Kasumi-1 (cell line): ENCODE measurements at regions not wholly inside any gene's neighbourhood (a gene's known extent, or its start where the extent isn't known, plus 50 kb on each side); places are given as distances from the start of the nearest gene placed in this dataset.
"Not testable (repeated sequence)": the region's sequence is repeated elsewhere in the genome, so short reads cannot be mapped to it uniquely, and the experiment has no call there.

ENCODE experiments used
- DNase-seq, 2 experiments: peaks; one replicate each; lab custom pipeline; 2025; lab: John Stamatoyannopoulos, UW

DNA sequence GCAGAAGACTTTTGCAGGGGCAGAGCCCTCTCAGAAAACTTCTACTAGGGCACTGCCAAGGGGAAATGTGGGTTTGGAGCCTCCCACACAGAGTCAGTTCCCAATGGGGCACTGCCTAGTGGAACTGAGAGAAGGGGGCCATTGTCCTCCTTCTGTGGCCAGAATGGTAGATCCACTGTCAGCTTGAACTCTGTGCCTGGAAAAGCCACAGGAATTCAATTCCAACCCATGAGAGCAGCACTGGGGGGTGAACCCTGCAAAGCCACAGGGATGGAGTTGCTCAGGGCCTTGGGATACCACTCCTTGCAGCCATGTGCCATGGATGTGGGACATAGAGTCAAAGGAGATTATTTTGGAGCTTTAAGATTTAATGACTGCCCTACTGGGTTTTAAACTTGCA is 262.2 kb upstream of the SEMA3C start:
- DNase-seq = no peak

DNA sequence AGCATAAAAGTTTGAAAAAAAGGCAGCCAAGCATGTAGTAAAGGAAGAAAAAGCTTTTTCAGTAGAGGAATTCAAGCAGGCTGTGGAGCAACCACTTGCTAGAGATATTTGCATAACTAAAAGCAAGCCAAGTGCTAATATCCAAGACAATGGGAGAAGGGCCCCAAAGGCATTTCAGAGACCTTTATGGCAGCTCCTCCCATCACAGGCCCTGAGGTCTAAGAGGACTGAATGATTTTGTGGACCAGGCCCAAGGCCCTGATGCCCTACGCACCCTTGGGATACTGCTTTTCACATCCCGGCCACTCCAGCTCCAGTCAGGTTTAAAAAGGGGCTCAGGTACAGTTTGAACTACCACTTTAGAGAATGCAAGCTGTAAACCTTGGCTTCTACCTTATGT is 261.7 kb upstream of the SEMA3C start:
- DNase-seq = no peak

DNA sequence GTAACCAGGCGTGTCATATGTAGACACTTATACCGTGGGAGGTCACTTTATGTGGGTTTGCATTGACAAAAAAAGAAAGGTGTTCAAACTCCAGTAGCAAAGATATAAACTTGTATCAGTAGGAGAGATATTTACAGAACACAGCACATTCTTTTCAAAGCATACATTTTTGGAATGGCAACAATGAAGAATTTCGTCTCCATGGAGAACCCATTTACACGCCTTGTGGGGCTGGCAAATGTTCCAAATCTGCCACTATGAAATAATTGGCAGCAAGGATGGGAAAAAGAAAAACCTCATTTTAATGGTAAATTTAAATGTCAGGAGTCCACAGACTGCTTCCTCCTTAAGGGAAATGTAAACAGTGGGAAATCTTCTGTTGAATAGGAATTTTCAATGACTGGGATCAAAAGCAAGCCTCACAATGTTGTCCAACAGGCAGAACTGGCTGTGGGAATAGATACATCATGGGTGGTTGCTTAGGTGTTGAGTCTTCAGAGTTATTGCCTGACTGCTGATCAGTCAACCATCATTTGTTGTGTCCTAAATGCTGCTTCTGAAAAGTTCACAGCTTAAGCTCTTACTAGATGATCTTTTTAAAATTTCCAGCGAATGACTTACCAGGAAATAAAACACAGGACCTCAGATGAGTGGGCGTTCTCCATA is 256.6 kb upstream of the SEMA3C start:
- DNase-seq = no peak

DNA sequence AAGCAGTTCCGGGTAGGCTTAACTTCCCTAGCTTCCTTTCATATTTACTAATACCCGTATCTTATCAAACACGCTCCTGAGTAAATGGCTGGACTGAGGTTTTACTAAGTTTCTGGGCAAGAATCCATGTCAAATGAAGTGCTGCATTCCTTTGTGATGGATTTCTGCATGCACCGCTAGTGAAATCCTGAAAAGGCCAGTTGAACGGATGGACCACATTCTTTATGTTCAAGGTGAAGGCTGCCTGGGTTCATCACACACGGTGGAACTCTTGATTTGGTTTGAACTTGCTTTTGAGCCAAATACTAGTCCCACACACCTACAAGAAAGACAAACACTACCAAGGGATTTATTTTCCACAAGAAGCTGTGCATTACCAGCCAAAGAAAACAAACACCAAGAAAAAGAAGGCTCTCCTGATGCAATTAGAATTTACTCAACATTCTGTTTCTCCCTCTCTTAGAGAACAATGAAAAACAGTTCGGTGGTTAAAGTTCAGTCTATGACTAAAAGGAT is 255.0 kb upstream of the SEMA3C start:
- DNase-seq = no peak

DNA sequence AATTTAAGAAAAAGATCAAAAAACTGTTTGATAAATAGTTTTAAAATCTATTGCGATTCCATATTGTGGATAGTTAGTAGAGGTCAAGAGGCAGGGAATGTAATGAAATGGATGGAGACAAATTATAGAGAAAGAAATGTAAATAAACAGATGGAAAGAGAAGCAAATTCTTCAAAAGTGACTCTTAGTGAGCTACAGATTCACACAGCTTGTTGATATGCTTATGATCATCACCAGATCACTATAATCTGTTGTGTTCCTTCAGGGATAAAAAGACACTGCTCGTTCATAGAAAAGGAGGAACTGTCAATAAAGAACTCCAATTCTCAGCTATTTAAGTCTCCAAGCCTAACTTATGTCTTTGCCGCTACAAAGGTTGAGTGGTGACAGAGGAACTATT is 251.4 kb upstream of the SEMA3C start:
- no peak for DNase-seq

DNA sequence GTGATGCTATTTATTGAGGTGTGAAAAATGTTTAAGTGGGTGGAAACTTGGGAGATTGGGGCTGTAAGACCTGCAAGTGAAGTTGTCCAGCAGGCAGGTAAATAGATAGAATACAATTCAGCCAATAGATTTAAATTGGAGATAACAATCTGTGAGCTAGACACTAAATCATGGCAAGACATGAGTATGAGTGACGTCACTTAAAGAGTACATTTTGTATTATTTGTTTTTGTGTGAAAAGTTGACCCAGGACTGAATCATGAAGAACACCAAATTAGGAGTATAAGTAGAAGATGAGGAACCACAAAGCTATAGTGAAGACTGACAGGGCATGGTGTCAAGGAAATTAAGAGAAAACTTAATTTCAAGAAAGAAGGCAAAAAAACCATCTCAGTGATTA is 249.1 kb upstream of the SEMA3C start:
- DNase-seq = no peak

DNA sequence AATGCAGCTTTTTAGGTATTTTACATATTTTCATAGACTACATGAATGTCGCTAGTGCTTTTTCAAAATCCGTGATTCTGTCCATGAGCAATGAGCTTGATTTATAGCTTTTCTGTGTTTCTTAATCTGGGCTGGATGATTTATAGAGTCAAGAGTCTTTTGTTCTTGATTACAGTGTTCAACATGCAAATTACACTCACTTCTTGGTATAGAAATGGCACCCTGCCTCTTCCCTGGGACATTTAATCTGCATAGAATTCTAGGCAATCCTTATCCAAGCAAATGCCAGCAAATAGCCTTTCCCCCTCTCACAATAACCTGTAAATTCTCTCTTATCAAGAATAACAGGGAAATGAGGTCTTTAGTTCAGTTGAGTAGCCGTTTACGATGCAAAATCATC is 246.2 kb upstream of the SEMA3C start:
- no peak for DNase-seq

DNA sequence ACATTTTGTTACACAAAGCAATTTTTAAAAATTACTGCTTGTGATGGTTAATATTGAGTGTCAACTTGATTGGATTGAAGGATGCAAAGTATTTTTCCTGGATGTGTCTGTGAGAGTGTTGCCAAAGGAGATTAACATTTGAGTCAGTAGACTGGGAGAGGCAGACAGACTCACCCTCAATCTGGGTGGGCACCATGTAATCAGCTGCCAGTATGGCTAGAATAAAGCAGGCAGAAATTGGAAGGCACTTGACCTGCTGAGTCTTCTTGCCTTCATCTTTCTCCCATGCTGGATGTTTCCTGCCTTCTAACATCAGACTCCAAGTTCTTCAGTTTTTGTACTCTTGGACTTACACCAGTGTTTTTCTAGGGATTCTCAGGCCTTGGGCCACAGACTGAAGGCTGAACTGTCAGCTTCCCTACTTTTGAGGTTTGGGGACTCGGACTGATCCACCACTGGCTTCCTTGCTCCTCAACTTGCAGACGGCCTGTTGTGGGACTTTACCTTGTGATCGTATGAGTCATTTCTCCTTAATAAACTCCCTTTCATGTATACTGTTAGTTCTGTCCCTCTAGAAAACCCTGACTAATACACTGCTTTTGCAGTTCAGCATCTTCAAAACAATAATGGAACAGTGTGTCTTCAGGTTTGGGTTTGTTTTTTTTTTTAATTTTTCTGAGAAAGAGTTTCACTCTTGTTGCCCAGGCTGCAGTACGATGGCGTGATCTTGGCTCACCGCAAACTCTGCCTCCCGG is 244.1 kb upstream of the SEMA3C start:
- DNase-seq = no peak

DNA sequence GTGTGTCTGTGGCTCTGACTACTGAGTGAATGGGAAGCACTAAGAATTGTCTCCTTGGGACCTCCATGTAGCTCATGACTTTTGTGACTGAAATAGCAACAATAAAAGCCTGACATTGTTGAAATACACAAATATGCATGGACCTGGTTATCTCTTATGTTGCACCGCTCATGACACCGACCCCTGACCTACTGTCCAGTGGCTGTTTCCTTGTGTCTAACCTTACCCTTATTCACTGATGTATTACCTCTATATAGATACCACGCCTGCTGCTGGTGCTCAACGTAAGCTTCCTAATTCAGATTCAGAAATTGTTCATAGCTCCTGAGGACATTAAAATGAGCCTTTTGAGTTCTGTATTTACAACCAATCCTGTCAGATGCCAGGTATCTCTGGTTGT is 243.4 kb upstream of the SEMA3C start:
- no peak for DNase-seq

DNA sequence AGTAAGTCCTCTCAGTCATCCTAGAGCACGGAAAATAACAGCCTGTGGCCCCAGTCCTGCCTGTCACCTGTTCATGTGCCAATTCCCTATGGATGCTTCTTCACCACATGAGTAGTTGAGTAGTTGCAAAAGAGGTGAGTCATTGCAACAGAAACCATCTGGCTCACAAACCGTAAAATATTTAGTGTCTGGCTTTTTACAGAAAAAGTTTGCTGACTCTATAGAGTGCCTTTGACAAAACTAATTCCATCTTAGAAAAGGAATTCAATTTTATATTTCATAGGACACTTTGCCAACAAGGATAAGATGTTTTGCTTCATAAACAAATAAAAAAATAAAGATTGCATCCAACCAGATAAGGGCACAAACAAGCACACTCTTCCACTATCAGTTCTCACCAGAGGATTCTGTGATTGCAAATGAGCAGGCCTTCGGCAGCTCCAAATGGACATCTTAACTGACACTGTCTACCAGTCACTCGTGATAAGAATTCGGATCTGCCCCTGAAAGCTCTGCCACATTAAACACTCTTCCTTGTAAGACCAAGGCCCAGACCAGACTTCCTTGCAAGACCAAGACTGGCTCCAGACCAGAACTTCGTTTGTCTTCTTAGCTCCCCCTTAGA is 242.7 kb upstream of the SEMA3C start:
- DNase-seq = peak in 1 of 2 experiments; percentile 12

DNA sequence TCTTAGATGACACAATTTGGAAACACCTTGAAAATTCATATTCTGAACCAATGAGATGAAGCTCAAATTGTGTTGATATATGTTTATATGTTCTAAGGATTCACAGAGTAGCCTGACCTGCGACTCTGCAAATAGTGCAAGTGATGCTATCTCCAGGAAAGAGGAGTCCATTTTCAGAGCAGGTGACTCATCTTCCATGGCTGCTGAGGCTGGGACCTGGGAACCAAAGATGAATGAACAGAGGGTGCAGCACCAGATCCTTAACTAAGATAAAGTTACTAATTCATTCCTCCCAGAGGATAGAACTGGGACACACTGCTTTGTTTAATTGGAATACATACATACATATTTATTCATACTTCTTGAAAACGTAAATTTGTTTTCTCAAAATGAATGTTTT is 240.6 kb upstream of the SEMA3C start:
- DNase-seq = no peak

DNA sequence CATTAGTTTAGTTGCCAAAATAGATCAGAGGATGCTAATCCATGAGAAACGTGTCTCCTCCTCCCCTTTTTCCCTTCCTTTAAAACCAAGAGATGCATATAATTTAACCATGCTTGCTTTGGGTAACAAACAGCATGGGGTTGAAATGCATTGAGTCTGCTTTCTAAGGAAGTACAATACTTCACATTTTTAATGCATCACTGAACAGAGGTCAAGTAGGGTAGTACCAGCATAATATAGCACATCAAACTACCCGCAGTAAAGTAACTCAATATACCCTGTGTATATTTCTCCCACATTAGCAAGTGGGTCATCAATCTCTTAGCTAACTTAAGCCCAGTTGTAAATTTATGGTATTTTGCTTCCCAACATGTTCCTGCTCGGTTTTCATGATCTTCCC is 239.3 kb upstream of the SEMA3C start:
- DNase-seq = no peak

DNA sequence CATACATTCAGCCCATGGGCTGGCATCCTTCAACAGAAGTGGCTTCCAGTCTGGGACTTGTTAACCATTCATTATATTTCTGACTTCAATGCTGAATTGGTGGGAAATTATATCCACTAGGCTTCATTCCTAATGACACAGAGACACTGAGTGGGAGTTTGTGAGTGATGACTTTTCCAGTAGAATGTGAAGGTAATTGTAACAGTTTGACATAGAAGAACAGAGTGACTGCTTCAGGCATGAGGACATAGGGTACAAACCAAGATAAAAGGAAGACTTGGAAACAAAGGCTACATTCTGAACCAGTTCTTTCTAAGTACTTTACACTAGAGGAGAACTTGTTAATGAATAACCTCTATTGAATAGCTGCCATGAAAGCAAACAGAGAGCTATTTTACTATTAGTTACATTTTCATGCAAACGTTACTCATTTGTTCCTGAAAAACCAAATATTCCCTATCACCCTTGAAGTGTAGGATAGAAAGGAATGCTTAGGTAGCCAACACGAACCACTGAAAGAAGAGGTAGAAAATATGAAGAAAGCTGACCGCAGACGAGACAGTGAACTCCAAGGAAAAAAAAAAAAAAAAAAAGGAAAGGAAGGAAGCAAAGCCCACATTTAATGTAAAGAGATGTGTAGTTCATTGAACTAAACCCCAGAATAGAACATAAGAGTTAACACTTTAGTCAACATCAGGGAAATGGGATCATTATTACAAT is 237.0 kb upstream of the SEMA3C start:
- no peak for DNase-seq

DNA sequence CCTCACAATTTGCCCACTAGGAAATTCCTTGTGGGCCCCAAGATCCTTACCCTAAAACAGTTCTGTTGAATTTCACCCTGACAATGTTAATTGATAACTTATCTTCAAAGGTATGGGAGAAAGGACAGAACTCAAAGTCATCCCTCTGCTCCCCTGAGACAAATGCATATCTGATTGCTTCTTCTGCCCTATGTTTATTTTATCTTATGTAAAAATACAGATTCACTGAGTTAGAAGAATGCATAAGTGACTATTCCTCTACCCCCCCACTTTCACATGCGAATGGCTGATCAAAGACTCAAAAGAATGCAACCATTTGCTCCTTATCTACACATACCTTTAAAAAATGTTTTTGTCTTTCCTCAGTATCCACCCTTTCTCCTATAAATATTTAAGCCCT is 235.7 kb upstream of the SEMA3C start:
- DNase-seq = no peak

DNA sequence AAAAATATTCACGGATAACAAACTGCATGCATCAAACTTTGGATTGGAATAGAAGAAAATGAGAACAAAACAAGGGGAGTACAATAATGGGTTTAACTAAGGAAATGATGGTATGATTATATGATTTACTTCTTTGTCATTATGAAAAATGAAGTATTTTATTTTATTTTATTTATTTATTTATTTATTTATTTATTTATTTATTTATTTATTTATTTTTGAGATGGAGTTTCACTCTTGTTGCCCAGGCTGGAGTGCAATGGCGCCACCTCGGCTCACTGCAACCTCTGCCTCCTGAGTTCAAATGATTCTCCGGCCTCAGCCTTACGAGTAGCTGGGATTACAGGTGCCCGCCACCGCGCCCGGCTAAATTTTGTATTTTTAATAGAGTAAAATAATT is 234.1 kb upstream of the SEMA3C start:
- DNase-seq = not testable (repeated sequence)

DNA sequence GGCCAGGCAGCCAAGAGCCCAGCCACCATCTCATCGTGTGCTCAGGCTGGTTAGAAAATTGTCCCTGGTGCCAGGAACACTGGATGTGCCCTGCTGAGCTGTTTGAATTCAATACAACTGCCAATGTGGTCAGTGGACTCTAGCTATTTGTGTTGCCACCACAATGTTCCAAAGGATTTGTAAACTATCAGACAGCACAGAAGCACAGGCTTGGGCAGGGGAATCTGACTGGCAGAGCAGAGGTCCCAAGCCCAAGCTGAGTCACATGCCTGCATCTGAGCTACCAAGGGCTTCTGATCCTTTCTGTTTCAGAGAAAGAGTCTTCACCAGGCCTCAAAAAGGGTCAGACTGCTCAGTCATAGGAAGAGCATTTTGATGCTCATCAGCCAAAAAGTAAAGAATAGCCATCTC is 232.1 kb upstream of the SEMA3C start:
- no peak for DNase-seq

DNA sequence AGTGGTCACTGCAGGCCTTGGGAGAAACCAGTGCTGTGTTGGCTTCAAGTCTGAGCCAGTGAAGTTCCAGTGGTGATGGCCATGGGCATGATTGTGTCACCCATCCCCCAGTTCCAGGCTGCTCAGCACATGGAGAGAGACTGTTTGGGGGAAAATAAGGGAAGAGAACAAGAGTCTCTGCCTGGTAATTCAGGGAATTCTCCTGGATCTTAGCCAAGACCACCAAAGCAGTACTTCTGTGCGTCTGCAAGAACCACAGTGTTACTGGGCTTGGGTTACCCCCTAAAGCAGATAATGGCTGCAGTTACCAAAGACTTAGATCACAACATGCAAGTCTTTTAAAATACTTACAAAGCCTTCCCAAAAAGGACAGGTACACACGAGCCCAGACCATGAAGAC is 225.0 kb upstream of the SEMA3C start:
- DNase-seq = no peak

DNA sequence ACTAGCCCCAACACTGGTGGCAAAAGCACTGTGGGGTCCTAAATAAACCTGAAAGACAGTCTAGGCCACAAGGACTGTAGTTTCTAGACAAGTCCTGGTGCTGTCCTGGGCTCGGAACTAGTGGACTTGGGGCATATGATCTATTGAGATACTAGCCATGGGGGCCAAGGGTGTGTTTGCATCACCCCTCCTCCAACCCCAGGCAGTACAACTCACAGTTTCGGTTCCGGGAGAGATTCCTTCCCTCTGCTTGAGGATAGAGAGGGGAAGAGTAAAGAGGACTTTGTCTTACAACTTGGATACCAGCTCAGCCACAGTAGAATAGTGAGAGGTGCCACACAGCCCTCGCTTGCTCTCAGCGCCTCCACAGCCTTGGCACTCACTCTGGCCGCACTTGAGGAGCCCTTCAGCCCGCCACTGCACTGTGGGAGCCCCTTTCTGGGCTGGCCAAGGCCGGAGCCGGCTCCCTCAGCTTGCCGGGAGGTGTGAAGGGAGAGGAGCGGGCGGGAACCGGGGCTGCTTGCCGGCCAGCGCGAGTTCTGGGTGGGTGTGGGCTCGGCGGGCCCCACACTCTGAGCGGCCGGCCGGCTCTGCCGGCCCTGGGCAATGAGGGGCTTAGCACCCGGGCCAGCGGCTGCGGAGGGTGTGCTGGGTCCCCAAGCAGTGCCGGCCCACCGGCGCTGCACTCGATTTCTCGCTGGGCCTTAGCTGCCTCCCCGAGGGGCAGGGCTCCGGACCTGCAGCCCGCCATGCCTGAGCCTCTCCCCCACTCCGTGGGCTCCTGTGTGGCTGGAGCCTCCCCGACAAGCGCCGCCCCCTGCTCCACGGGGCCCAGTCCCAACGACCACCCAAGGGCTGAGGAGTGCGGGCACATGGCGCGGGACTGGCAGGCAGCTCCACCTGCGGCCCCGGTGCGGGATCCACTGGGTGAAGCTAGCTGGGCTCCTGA is 222.7 kb upstream of the SEMA3C start:
- DNase-seq = not testable (repeated sequence)

DNA sequence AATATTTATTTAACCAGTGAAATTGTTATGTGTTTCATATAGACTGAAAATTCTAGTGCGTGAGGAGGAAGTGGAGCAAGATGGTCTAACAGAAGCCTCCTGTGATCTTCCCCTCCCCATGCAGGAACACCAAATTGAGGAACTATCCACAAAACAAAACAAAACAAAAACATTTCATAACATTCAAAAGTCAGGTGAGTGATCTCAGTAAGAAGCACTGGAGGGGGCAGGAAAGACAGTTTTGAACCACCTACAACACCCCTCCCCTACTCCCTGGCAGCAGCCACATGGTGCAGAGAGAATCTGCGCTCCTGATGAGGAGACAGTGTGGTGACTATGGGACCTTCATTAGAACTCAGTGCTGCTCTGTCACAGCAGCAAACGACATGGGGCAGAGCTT is 221.9 kb upstream of the SEMA3C start:
- peak; percentile 58 to 63 for DNase-seq

DNA sequence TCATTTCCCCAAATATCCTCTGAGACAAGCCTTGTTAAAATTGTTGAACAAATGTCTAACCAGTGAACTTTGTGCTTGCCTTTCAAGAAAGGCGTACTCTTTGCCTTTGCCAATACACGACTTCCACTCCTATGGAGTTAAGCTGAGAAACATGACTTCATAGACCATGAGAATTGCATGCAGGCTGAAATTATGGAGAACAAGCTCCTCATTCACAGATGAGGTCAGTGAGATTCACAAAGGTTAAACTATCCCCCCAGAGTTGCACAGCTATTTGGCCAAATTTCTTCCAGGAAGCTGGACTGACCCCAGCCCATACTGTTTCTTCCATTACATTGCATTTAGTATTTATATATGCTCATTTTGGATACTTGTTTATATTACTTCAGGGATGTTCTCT is 221.4 kb upstream of the SEMA3C start:
- no peak for DNase-seq

DNA sequence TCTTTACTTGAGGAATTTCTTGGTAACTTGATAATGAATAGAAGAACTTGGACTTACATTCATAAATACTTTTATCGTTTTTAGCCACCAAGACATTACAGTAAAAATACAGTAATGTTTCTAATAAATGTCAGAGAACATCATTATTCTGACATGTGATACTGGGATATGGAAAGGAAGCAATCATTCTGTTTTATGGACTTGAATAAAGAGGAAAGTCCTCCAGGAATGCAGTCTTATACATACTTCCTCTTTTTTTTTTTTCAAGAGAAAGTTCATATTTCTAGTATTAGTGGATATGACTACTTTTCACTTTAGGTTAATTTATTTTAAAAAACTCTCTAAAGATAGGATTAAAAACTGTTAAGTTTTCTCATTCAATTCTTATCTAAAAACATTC is 220.0 kb upstream of the SEMA3C start:
- peak; percentile 24 to 31 for DNase-seq
